Activated naive CD4-positive, alpha-beta T cell treated with anti-CD3 and anti-CD28 coated beads, Interleukin-2, amount 10 ng/mL, durations not matched to agents 7 days and 5 days (primary cell): ENCODE measurements at regions not wholly inside any gene's neighbourhood (a gene's known extent, or its start where the extent isn't known, plus 50 kb on each side); places are given as distances from the start of the nearest gene placed in this dataset.

ENCODE experiments used
- CTCF ChIA-PET: fragments of 350-600 bp; sonication (Branson Sonifier 250); formaldehyde crosslinking; loops from one replicate; lab custom pipeline; 2021; ENCODE audit warnings: antibody characterized with exemption; lab: Charles Lee
- DNase-seq: peaks from one replicate; pipeline ENCODE4 v3.0.0-alpha.2; 2020
- H3K27ac Mint-ChIP-seq: one replicate; pipeline ENCODE4 v1.8.0; 2021; ENCODE audit warnings: mild to moderate bottlenecking, moderate library complexity, mixed read lengths
- H3K27me3 Mint-ChIP-seq: one replicate; pipeline ENCODE4 v1.8.0; 2021; ENCODE audit warnings: mild to moderate bottlenecking, mixed read lengths
- H3K36me3 Mint-ChIP-seq: one replicate; pipeline ENCODE4 v1.8.0; 2021; ENCODE audit warnings: mixed read lengths
- H3K4me1 Mint-ChIP-seq: one replicate; pipeline ENCODE4 v1.8.0; 2021; ENCODE audit warnings: mixed read lengths
- H3K4me3 Mint-ChIP-seq: one replicate; pipeline ENCODE4 v1.8.0; 2021; ENCODE audit warnings: mild to moderate bottlenecking, moderate library complexity, mixed read lengths
- H3K9me3 Mint-ChIP-seq: one replicate; pipeline ENCODE4 v1.8.0; 2021; ENCODE audit warnings: mixed read lengths

DNA sequence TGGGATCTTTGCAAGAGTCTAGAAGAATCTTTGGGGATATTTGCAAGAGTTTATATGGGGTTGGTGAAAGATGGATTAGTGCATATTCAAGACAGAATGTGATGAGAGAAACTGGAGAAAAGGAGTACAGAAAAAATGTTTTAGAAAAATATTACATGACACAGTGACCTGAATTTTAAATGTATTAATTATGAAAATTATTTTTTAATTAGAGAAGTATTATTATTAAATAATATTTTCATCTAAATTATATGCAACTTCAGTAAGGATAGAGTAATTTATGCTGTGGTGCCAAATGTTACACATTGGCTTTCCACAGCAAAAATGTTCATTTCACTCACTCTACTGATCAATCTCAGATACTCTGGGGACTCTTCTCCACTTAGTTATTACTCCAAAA lies 1442.8 kb upstream of the SLC39A10 start:
- no peaks in the 10 kb centered on the region for H3K36me3 Mint-ChIP-seq
- CTCF ChIA-PET = no interaction called here
- no peak overlapping the region for H3K4me3 Mint-ChIP-seq

DNA sequence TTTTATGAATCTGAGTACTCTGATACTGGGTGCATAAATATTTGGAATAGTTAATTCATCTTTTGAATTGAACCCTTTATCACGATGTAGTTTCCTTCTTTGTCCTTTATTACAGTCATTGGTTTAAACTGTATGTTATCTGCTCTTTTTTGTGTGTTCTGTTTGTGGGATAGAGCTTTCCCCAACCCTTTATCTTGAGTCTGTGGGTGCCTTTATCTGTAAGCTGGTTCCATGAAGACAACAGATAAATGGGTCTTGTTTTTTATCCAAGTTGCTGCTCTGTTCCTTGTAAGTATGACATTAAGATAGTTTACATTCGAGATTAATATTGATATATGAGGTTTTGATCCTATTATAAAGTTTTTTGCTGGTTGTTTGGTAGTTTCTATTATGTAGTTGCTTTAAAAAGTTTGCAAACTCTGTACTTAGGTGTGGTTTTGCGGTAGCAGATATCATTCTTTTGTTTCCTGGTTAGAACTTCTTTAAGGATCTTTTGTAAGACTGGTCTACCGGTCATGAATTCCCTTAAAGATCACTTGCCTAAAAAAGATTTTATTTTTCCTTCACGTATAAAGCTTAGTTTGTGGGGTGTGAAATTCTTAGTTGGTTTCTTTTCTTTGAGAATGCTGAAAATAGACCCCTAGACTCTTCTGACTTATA lies 1451.3 kb upstream of the SLC39A10 start:
- Mint-ChIP-seq H3K27ac (no peak overlapping the region), H3K36me3 (no peaks in the 10 kb centered on the region), H3K4me1 (no peaks in the 10 kb centered on the region), H3K4me3 (no peak overlapping the region), H3K9me3 (peaks cover 2% of the 10 kb centered on the region), H3K27me3 (no peaks in the 10 kb centered on the region)
- DNase-seq = no peak
- CTCF ChIA-PET = no interaction called here

More for the DNA sequence above, 1442.8 kb upstream of the SLC39A10 start:
- no peaks in the 10 kb centered on the region for H3K27me3 Mint-ChIP-seq
- H3K4me1 Mint-ChIP-seq = no peaks in the 10 kb centered on the region
- no peaks in the 10 kb centered on the region for H3K9me3 Mint-ChIP-seq
- no peak for DNase-seq
- no peak overlapping the region for H3K27ac Mint-ChIP-seq

DNA sequence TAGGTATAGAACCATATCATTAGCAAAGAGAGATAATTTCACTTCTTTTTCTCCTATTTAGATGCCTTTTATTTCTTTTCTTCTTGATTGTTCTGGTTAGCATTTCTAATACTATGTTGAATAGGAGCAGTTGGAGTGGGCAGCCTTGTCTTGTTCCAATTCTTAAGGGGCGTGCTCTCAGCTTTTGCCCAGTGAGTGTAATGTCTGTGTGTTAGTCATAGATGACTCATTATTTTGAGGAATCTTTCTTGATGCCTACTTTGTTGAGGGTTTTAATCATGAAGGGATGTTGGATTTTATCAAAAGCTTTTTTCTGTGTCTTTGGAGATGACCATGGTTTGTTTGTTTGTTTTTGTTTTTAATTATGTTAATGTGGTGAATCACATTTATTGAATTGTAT lies 1453.1 kb upstream of the SLC39A10 start:
- Mint-ChIP-seq H3K9me3 (peaks cover 2% of the 10 kb centered on the region), H3K27ac (no peak overlapping the region), H3K36me3 (no peaks in the 10 kb centered on the region), H3K4me1 (no peaks in the 10 kb centered on the region), H3K27me3 (no peaks in the 10 kb centered on the region), H3K4me3 (no peak overlapping the region)
- CTCF ChIA-PET = no interaction called here
- DNase-seq = no peak

GRCh38 chr2:194182888-194183287 lies 1474.1 kb upstream of the SLC39A10 start:
- Mint-ChIP-seq H3K27me3 (no peaks in the 10 kb centered on the region), H3K4me3 (no peak overlapping the region), H3K4me1 (no peaks in the 10 kb centered on the region), H3K9me3 (peaks cover 2% of the 10 kb centered on the region), H3K36me3 (no peaks in the 10 kb centered on the region), H3K27ac (no peak overlapping the region)
- no peak for DNase-seq
- CTCF ChIA-PET = interaction anchor here (0.7 kb wide), 1 partner anchor 30 kb away, joined by 3 read pairs; no protein-coding TSS in a partner anchor

DNA sequence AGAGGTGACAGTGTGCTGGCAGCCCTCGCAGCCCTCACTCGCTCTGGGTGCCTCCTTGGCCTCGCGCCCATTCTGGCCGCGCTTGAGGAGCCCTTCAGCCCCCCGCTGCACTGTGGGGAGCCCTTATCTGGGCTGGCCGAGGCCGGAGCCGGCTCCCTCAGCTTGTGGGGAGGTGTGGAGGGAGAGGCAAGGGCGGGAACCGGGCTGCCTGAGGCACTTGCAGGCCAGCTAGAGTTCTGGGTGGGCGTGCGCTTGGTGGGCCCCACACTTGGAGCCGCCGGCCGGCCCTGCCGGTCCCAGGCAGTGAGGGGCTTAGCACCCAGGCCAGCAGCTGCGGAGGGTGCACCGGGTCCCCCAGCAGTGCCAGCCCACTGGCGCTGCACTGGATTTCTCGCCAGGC lies 1480.9 kb upstream of the SLC39A10 start:
- H3K27me3 Mint-ChIP-seq = no peaks in the 10 kb centered on the region
- H3K4me1 Mint-ChIP-seq = no peaks in the 10 kb centered on the region
- no peak overlapping the region for H3K4me3 Mint-ChIP-seq
- CTCF ChIA-PET = no interaction called here
- no peak overlapping the region for H3K27ac Mint-ChIP-seq
- no peak for DNase-seq
- H3K9me3 Mint-ChIP-seq = peaks cover 8% of the 10 kb centered on the region
- no peaks in the 10 kb centered on the region for H3K36me3 Mint-ChIP-seq

GRCh38 chr2:194166818-194167217 lies 1490.2 kb upstream of the SLC39A10 start:
- Mint-ChIP-seq H3K27ac (no peak overlapping the region), H3K9me3 (no peaks in the 10 kb centered on the region), H3K4me3 (no peak overlapping the region), H3K27me3 (no peaks in the 10 kb centered on the region), H3K36me3 (no peaks in the 10 kb centered on the region), H3K4me1 (no peaks in the 10 kb centered on the region)
- CTCF ChIA-PET = no interaction called here
- DNase-seq = peak; percentile 26

DNA sequence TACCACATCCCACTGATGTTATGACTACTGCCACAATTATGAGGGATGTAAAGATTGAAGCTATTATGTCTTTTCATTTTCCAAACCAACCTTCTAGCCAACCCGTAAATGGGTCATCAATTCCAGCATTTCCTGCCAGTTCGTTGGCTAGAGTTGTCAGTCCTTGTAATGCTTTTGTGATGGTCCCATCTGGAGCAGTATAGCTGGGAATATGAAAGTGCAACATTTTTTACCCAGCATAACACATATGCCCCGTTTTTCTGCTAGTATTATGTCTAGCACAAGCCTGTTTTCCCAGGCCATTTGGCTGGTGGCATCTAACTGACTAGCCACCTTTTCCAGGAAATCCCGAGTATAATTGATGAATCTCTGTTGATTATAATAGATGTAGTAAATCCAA lies 1501.6 kb upstream of the SLC39A10 start:
- no peaks in the 10 kb centered on the region for H3K9me3 Mint-ChIP-seq
- H3K27ac Mint-ChIP-seq = no peak overlapping the region
- H3K4me1 Mint-ChIP-seq = no peaks in the 10 kb centered on the region
- CTCF ChIA-PET = no interaction called here
- no peaks in the 10 kb centered on the region for H3K36me3 Mint-ChIP-seq
- no peak overlapping the region for H3K4me3 Mint-ChIP-seq
- no peaks in the 10 kb centered on the region for H3K27me3 Mint-ChIP-seq
- DNase-seq = no peak

GRCh38 chr2:194151231-194151630 lies 1505.8 kb upstream of the SLC39A10 start:
- Mint-ChIP-seq H3K9me3 (no peaks in the 10 kb centered on the region), H3K36me3 (no peaks in the 10 kb centered on the region), H3K4me1 (no peaks in the 10 kb centered on the region), H3K27ac (no peak overlapping the region), H3K4me3 (no peak overlapping the region), H3K27me3 (no peaks in the 10 kb centered on the region)
- no peak for DNase-seq
- CTCF ChIA-PET = no interaction called here

- Mint-ChIP-seq H3K27ac (no peak overlapping the region), H3K27me3 (no peaks in the 10 kb centered on the region), H3K4me1 (no peaks in the 10 kb centered on the region), H3K9me3 (no peaks in the 10 kb centered on the region), H3K4me3 (no peak overlapping the region), H3K36me3 (no peaks in the 10 kb centered on the region)
- DNase-seq = no peak
- CTCF ChIA-PET = no interaction called here
Observed at GRCh38 chr2:194135463-194135862, 1521.6 kb upstream of the SLC39A10 start.

DNA sequence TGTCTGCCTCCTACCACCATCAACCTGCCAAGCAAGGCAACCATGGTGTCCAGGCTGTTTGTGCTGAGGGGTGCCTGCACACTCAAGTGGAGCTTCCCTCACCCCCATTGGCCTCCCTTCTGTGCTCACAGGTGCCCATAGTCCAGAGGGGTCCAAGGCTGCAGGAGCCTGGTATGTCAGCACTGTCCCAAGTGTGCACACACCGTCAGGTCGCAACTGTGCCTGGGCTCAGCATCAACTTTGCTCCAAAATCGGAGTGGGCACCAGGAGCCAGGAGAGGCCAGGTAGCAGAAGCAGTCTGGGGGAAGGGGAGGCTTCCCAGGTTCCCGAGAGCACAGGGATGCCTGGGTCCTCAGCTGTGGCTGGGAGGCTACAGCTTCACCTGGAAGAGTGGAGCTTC lies 1528.2 kb upstream of the SLC39A10 start:
- DNase-seq = no peak
- H3K9me3 Mint-ChIP-seq = no peaks in the 10 kb centered on the region
- H3K27ac Mint-ChIP-seq = no peak overlapping the region
- no peaks in the 10 kb centered on the region for H3K27me3 Mint-ChIP-seq
- CTCF ChIA-PET = no interaction called here
- H3K4me1 Mint-ChIP-seq = no peaks in the 10 kb centered on the region
- H3K4me3 Mint-ChIP-seq = no peak overlapping the region
- no peaks in the 10 kb centered on the region for H3K36me3 Mint-ChIP-seq

DNA sequence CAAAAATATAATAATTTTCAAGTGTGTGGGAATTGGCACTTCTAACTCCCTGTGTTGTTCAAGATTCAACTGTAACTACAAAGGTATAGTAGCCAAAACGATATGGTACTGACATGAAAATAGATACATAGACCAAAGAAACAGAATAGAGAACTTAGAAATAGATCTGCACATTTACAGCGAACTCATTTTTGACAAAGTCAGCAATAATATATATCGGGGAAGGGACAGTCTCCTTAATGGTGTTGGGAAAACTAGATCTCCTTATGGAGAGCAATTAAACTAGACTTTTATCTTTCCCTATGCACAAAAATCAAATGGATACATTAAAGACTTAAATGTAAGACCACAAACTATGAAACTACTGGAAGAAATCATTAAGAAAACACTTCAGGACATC lies 1530.6 kb upstream of the SLC39A10 start:
- CTCF ChIA-PET = no interaction called here
- no peak overlapping the region for H3K27ac Mint-ChIP-seq
- no peak overlapping the region for H3K4me3 Mint-ChIP-seq
- H3K36me3 Mint-ChIP-seq = no peaks in the 10 kb centered on the region
- no peaks in the 10 kb centered on the region for H3K4me1 Mint-ChIP-seq
- DNase-seq = no peak
- no peaks in the 10 kb centered on the region for H3K27me3 Mint-ChIP-seq
- no peaks in the 10 kb centered on the region for H3K9me3 Mint-ChIP-seq

GRCh38 chr2:194116861-194117260 lies 1540.2 kb upstream of the SLC39A10 start:
- Mint-ChIP-seq H3K9me3 (no peaks in the 10 kb centered on the region), H3K4me1 (no peaks in the 10 kb centered on the region), H3K36me3 (no peaks in the 10 kb centered on the region), H3K4me3 (no peak overlapping the region), H3K27ac (no peak overlapping the region), H3K27me3 (no peaks in the 10 kb centered on the region)
- no peak for DNase-seq
- CTCF ChIA-PET = no interaction called here

GRCh38 chr2:194105358-194105757 lies 1551.7 kb upstream of the SLC39A10 start:
- Mint-ChIP-seq H3K36me3 (no peaks in the 10 kb centered on the region), H3K9me3 (no peaks in the 10 kb centered on the region), H3K27me3 (no peaks in the 10 kb centered on the region), H3K4me1 (no peaks in the 10 kb centered on the region), H3K27ac (no peak overlapping the region), H3K4me3 (no peak overlapping the region)
- CTCF ChIA-PET = no interaction called here
- DNase-seq = no peak

- DNase-seq = no peak
- Mint-ChIP-seq H3K27me3 (no peaks in the 10 kb centered on the region), H3K4me3 (no peak overlapping the region), H3K9me3 (no peaks in the 10 kb centered on the region), H3K27ac (no peak overlapping the region), H3K4me1 (no peaks in the 10 kb centered on the region), H3K36me3 (no peaks in the 10 kb centered on the region)
- CTCF ChIA-PET = no interaction called here
Observed at GRCh38 chr2:194104687-194105086, 1552.3 kb upstream of the SLC39A10 start.

DNA sequence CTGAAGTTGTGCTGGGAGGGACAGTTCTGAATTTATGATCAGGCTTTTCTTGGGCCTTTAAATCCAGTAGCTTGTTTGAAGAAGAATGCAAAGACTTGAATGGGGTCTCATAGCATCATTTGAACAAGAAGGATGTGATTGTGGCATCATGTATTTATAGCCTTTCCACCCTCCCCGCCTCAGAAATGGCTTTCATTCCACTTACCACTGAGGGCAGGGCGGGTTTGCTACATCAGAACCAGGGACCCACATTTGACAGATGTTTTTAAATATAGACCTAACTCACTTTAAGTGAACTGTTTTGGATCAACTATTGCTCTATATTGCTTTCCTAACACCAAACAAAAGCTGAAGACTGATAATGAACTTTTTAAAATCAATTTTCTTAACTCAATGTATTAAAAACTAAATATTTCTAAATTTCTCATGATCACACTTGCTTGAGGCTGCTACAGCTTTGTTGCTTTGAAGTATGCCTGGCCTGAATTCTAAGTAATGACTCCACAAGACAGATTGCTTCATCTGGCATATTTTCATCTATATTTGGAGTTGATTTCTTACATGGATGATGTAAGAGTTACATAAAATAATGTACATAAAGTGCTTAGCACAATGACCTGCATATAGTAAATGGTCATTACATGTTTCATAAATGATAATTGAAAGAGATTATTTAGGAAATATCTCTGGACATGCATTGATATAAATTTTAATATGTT lies 1552.9 kb upstream of the SLC39A10 start:
- CTCF ChIA-PET = no interaction called here
- H3K4me1 Mint-ChIP-seq = no peaks in the 10 kb centered on the region
- H3K4me3 Mint-ChIP-seq = no peak overlapping the region
- H3K27ac Mint-ChIP-seq = no peak overlapping the region
- no peaks in the 10 kb centered on the region for H3K27me3 Mint-ChIP-seq
- no peaks in the 10 kb centered on the region for H3K9me3 Mint-ChIP-seq
- no peak for DNase-seq
- no peaks in the 10 kb centered on the region for H3K36me3 Mint-ChIP-seq
